DMS53 (cell line): ENCODE measurements at regions not wholly inside any gene's neighbourhood (a gene's known extent, or its start where the extent isn't known, plus 50 kb on each side); places are given as distances from the start of the nearest gene placed in this dataset.
A peak's percentile ranks its signal among the peaks of the same experiment; 100 is the strongest.

Source experiments
- DNase-seq: peaks from one replicate; lab custom pipeline; 2025; lab: John Stamatoyannopoulos, UW

DNA sequence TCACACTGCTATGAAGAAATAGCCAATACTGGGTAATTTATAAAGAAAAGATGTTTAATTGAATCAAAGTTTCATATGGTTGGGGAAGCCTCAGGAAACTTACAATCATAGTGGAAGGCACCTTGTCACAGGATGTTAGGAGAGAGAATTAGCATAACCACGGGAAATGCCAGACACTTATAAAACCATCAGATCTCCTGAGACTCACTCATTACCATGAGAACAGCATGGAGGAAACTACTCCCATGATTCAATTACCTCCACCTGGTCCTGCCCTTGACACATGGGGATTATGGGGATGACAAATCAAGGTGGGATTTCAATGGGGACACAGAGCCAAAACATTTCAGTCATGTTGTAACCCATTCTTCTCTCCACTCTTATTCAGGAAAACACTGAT is 472.9 kb upstream of the FSIP2 start:
- DNase-seq, result no peak

GRCh38 chr2:185268651-185269050 is 470.0 kb upstream of the FSIP2 start:
- no peak for DNase-seq

- DNase-seq, result no peak
Measured at GRCh38 chr2:185274718-185275484, 463.7 kb upstream of the FSIP2 start.

- peak; percentile 77 for DNase-seq
Measured at GRCh38 chr2:185275979-185276378, 462.6 kb upstream of the FSIP2 start.

DNA sequence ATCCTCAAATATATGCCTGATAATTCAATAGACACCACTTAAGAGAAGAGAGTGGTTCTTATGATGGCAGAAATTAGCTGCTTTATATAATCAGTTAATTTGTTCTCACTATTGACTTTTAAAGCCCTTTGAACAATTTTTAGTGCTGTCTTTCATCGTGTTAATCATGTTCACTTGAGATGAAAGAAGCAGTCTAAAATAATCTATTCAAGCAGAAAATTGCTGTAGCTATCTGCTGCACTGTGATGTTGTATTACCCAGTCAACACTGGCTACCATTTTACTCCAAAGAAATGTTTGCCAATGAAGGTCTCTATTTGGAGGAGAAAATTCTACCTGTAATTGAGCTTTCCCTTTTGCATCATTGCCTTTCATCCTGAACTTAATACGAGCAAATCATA is 459.8 kb upstream of the FSIP2 start:
- DNase-seq, result no peak

- peak; percentile 70 for DNase-seq
Measured at GRCh38 chr2:185279999-185280398, 458.6 kb upstream of the FSIP2 start.

DNA sequence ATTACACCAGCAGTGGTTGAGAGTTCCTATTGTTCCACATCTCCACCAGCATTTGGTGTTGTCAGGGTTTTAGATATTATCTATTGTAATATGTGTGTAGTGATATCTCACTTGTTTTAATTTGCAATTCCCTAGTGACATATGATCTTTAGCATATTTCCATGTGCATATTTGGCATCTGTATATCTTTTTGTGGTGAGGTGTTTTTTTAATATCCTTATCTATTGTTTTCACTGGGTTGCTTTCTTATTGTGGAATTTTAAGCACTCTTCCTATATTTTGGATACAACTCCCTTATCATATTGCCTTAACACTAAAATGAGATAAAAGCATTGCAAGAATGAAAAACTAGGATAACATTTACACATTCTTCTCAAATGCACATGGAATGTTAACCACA is 453.9 kb upstream of the FSIP2 start:
- no peak for DNase-seq

GRCh38 chr2:185290012-185290411 is 448.6 kb upstream of the FSIP2 start:
- peak; percentile 97 for DNase-seq

GRCh38 chr2:185291035-185291647 is 447.5 kb upstream of the FSIP2 start:
- peak; percentile 96 for DNase-seq

- no peak for DNase-seq
Measured at GRCh38 chr2:185299867-185300266, 438.7 kb upstream of the FSIP2 start.

- no peak for DNase-seq
Measured at GRCh38 chr2:185306119-185306518, 432.5 kb upstream of the FSIP2 start.

GRCh38 chr2:185316383-185316782 is 422.2 kb upstream of the FSIP2 start:
- DNase-seq, result no peak

DNA sequence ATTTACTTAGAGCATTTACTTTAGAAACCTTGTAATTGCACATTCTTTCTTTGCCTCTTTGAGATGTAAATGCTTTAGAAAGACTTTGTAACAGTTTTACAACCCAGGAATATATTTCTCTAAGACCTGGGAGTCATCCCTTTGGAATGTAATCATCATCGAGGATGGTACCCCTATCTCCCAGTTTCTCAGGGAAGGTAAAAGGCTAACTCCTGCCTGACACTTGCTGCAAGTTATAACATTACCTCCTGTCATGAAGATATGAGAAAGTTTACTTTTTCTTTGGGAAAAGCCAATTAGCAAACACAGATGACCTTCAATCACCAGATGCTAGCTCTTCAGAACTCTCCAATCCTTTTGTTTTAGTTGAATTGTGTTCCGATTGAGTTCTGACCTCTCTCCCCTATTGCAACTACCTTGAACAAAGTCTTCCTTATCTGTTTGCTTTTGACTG is 420.3 kb upstream of the FSIP2 start:
- no peak for DNase-seq

GRCh38 chr2:185335879-185336278 is 402.7 kb upstream of the FSIP2 start:
- no peak for DNase-seq

- no peak for DNase-seq
Measured at GRCh38 chr2:185337033-185337432, 401.6 kb upstream of the FSIP2 start.

DNA sequence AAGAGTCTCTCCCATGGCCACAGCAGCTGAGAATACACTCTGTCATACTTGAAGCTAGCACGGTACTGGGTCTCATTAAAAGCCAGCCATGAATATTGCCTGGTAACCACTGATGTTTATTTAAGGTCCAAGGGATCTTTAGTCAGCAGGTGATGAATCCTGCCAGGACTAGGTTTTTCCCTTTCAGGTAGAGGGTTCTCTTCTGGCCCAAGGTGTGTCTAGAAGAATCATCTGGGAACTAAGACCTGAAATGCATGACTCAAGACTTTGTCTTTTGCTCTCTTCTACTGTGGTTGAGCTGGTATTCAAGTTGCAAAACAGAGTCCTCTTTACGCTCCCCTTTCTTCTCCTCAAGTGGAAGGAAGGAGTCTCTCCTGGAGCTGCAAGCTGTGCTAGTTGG is 400.5 kb upstream of the FSIP2 start:
- DNase-seq, result peak; percentile 58

- DNase-seq, result no peak
Measured at GRCh38 chr2:185347445-185347844, 391.2 kb upstream of the FSIP2 start.

GRCh38 chr2:185360776-185361175 is 377.8 kb upstream of the FSIP2 start:
- DNase-seq, result no peak

DNA sequence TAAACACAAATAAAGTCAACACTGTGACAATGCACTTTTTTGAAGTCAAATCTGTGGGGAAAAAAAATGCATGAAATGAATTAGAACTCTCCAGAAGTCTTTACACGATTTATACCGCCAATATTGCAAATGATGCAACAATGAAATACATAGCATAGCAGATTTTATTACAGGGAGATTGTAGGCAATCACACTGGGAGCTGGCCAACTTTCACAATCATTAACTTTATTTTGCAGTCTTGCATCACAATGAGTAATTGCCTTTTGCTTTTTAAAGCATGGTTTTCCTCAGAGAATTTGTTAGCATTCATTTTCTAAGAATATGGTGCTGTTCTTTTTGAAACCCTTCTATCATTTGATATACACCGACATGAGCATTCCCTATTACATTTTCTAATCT is 366.4 kb upstream of the FSIP2 start:
- no peak for DNase-seq

DNA sequence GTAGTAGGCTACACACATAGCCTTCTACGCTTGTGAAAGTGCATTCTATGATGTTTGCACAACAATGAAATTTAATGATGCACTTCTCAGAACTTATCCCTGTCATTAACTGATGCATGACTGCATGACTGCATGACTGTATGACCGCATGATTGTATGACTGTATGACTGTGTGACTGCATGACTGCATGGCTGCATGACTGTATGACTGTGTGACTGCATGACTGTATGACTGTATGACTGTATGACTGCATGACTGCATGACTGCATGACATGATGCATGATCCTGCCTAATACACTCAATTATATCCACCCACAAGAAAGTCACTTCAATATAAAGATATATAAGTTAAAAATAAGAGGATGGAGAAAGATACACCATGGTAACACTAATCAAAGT is 365.4 kb upstream of the FSIP2 start:
- DNase-seq, result no peak

DNA sequence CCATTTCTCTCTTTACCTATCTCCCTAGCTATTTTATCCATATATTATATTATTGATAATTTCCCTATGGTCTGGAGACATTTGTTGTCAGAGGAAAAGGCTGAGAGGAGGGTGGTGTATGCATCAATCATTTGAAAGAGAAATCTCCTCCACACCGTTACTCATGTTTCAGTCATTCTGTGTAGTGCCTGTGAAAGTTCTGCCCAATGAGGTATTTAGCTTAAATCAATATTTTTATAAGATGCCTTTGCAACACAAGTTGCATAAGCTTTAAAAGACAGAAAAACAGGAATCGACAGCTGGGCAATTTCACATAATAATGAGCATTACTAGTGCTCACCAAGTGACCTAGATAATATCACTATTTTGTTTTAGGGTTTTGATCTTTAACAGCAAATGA is 363.7 kb upstream of the FSIP2 start:
- no peak for DNase-seq

- no peak for DNase-seq
Measured at GRCh38 chr2:185375731-185376130, 362.9 kb upstream of the FSIP2 start.

GRCh38 chr2:185381631-185382030 is 357.0 kb upstream of the FSIP2 start:
- no peak for DNase-seq
